DOHH2 (cell line): ENCODE measurements at regions not wholly inside any gene's neighbourhood (a gene's known extent, or its start where the extent isn't known, plus 50 kb on each side); places are given as distances from the start of the nearest gene placed in this dataset.

Source experiments
- CTCF ChIP-seq: fragments of 200-600 bp; sonication (generic); IDR thresholded peaks from one replicate; pipeline ENCODE4 v1.5.1; 2014; ENCODE audit warnings: antibody characterized with exemption, mild to moderate bottlenecking, low read depth, low read length; ENCODE audit not compliant: poor library complexity, severe bottlenecking
- EZH2phosphoT487 ChIP-seq: fragments of 200-600 bp; sonication (generic); IDR thresholded peaks from 2 replicates; pipeline ENCODE4 v1.6.1; 2017; ENCODE audit warnings: borderline replicate concordance, mild to moderate bottlenecking, antibody characterized with exemption, low read length, moderate library complexity, mixed read lengths

GRCh38 chr2:147789720-147790119 is 55.1 kb upstream of the ACVR2A start:
- no peak for TF ChIP-seq CTCF
- TF ChIP-seq EZH2phosphoT487: no peak
